Endothelial cell (in vitro differentiated cells): ENCODE measurements at regions not wholly inside any gene's neighbourhood (a gene's known extent, or its start where the extent isn't known, plus 50 kb on each side); places are given as distances from the start of the nearest gene placed in this dataset.

Experiments used
- DNase-seq: peaks from one replicate; pipeline ENCODE4 v3.0.0; 2021; ENCODE audit warnings: low spot score
- H3K27ac Mint-ChIP-seq: one replicate; pipeline ENCODE4 v1.8.0; 2021; ENCODE audit warnings: mixed read lengths, inconsistent platforms; ENCODE audit not compliant: unreplicated experiment
- H3K27me3 Mint-ChIP-seq: one replicate; pipeline ENCODE4 v1.8.0; 2021; ENCODE audit warnings: mild to moderate bottlenecking, moderate library complexity, mixed read lengths, inconsistent platforms; ENCODE audit not compliant: unreplicated experiment
- H3K36me3 Mint-ChIP-seq: one replicate; pipeline ENCODE4 v1.8.0; 2021; ENCODE audit warnings: mild to moderate bottlenecking, low read depth, mixed read lengths, inconsistent platforms; ENCODE audit not compliant: unreplicated experiment
- H3K4me1 Mint-ChIP-seq: one replicate; pipeline ENCODE4 v1.8.0; 2021; ENCODE audit warnings: mild to moderate bottlenecking, mixed read lengths, inconsistent platforms; ENCODE audit not compliant: unreplicated experiment
- H3K4me3 Mint-ChIP-seq: one replicate; pipeline ENCODE4 v1.8.0; 2021; ENCODE audit warnings: mild to moderate bottlenecking, mixed read lengths, inconsistent platforms; ENCODE audit not compliant: unreplicated experiment
- H3K9me3 Mint-ChIP-seq: one replicate; pipeline ENCODE4 v1.8.0; 2021; ENCODE audit warnings: mixed read lengths, inconsistent platforms; ENCODE audit not compliant: unreplicated experiment
- TF ChIP-seq, protein P1 (sequence below): fragments of 200-600 bp; sonication (generic); IDR thresholded peaks from one replicate; pipeline ENCODE4 v1.5.0; 2021; ENCODE audit warnings: antibody characterized with exemption; ENCODE audit not compliant: unreplicated experiment

DNA sequence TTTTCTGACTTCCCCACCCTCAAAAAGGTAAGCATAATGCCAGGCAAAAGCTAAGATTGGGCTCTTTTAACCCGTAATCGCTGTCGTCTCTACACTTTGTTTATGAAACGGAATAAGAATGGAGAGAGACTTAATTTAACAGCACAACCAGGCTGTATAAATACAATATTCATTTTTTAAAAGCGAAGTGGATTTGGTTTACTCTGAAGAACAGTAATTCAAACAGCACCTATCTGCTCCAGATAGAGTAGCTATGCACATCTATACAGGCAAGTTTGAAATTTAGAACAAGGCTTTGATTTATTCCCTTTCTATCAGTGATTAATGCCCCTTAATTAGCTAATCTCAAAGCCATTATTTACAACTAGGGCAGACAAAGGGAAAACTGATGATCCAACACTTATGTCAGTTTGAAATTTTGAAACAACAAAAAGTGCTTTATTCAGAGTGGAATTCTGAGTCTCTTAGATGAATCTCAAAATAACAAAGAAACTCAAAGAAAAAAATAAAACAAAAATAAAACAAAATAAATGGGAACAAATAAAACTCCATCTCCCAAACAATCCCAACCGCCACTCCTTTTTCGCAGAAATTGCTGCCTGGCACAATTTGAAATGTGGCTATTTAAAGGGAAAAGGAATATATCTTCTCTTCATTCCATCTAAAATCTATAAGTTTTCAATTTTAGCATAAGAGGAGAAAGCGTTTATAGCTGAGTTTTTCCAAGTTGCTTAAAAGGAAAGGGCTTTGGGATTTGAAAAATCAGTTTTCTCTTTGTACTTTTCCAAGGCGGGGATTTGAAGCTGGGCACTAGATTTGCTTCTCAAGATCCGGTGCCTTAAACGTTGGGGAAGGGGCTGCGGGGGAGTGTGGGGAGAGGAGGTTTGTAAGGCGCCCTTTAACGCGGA lies 298.6 kb downstream of the PARP8 start:
- H3K4me3 Mint-ChIP-seq, result no peak overlapping the region
- H3K27me3 Mint-ChIP-seq, result peaks cover 34% of the 10 kb centered on the region
- no peak overlapping the region for H3K27ac Mint-ChIP-seq
- no peak for DNase-seq
- TF ChIP-seq, protein P1, sequence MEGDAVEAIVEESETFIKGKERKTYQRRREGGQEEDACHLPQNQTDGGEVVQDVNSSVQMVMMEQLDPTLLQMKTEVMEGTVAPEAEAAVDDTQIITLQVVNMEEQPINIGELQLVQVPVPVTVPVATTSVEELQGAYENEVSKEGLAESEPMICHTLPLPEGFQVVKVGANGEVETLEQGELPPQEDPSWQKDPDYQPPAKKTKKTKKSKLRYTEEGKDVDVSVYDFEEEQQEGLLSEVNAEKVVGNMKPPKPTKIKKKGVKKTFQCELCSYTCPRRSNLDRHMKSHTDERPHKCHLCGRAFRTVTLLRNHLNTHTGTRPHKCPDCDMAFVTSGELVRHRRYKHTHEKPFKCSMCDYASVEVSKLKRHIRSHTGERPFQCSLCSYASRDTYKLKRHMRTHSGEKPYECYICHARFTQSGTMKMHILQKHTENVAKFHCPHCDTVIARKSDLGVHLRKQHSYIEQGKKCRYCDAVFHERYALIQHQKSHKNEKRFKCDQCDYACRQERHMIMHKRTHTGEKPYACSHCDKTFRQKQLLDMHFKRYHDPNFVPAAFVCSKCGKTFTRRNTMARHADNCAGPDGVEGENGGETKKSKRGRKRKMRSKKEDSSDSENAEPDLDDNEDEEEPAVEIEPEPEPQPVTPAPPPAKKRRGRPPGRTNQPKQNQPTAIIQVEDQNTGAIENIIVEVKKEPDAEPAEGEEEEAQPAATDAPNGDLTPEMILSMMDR, result no peak
- no peaks in the 10 kb centered on the region for H3K9me3 Mint-ChIP-seq
- H3K4me1 Mint-ChIP-seq, result peaks cover 41% of the 10 kb centered on the region
- no peaks in the 10 kb centered on the region for H3K36me3 Mint-ChIP-seq

- Mint-ChIP-seq H3K9me3 (no peaks in the 10 kb centered on the region), H3K27ac (no peak overlapping the region), H3K36me3 (no peaks in the 10 kb centered on the region), H3K4me3 (peak overlapping the region; percentile 79), H3K4me1 (peaks cover 44% of the 10 kb centered on the region), H3K27me3 (peaks cover 34% of the 10 kb centered on the region)
- peak; percentile 29 for DNase-seq
- TF ChIP-seq, protein P1, result no peak
Observed at GRCh38 chr5:50965654-50966375, 299.4 kb downstream of the PARP8 start.

DNA sequence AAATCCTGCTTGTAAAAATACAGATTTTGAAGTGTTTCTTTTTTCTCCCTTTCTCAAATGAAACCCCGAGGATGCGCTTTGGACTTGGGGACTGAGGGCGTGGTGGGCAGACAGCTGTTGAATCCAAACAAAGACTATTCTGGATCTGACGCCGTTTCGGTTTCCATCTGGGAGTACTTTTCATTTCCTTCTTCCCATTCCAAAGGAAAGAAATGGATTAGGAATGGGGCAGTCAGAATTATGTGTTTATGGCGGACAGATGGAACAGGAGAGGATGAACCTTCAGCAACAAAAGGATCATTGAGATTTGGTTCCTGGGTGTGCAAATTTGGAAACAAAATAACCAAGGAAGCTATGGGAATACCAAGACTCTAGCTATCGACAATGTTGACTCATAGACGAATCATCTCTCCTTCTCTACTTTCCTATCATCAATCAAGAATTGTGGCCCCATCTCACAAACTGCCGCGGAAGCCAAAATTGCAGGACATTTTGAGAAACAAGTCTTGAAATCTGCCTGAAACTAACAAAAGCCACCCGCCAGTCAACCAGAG lies 300.6 kb downstream of the PARP8 start:
- H3K27me3 Mint-ChIP-seq, result peaks cover 34% of the 10 kb centered on the region
- DNase-seq, result no peak
- TF ChIP-seq, protein P1, result no peak
- peak overlapping the region; percentile 31 for H3K27ac Mint-ChIP-seq
- H3K9me3 Mint-ChIP-seq, result no peaks in the 10 kb centered on the region
- peaks cover 44% of the 10 kb centered on the region for H3K4me1 Mint-ChIP-seq
- peak overlapping the region; percentile 71 for H3K4me3 Mint-ChIP-seq
- H3K36me3 Mint-ChIP-seq, result no peaks in the 10 kb centered on the region

- TF ChIP-seq, protein P1, result no peak
- no peaks in the 10 kb centered on the region for H3K9me3 Mint-ChIP-seq
- no peaks in the 10 kb centered on the region for H3K36me3 Mint-ChIP-seq
- no peak overlapping the region for H3K27ac Mint-ChIP-seq
- H3K27me3 Mint-ChIP-seq, result peaks cover 34% of the 10 kb centered on the region
- peak overlapping the region; percentile 75 for H3K4me3 Mint-ChIP-seq
- H3K4me1 Mint-ChIP-seq, result peaks cover 44% of the 10 kb centered on the region
- DNase-seq, result peak; percentile 14
Observed at GRCh38 chr5:50967563-50968355, 301.3 kb downstream of the PARP8 start.
